WTC11 (cell line): ENCODE measurements at regions not wholly inside any gene's neighbourhood (a gene's known extent, or its start where the extent isn't known, plus 50 kb on each side); places are given as distances from the start of the nearest gene placed in this dataset.
A peak's percentile ranks its signal among the peaks of the same experiment; 100 is the strongest.

Source experiments
- ATAC-seq: fragments of 200-7000 bp; cut with Tn5 transposase; 2 replicates; pipeline ENCODE4 v1.10.0; 2021; ENCODE audit warnings: mild to moderate bottlenecking, moderate library complexity
- CTCF ChIA-PET: fragments of 300-600 bp; sonication (Branson Sonifier 250); formaldehyde crosslinking; loops from one replicate; lab custom pipeline; 2021; ENCODE audit warnings: antibody characterized with exemption; lab: Charles Lee
- POLR2A ChIA-PET: fragments of 350-600 bp; sonication (Branson Sonifier 250); formaldehyde crosslinking; loops from one replicate; lab custom pipeline; 2021; ENCODE audit warnings: antibody characterized with exemption; lab: Charles Lee
- DNase-seq: peaks from one replicate; pipeline ENCODE4 v3.0.0; 2021; ENCODE audit warnings: low spot score
- H3K27ac Mint-ChIP-seq: 2 replicates; pipeline ENCODE4 v1.8.0; 2021; ENCODE audit warnings: mixed read lengths
- H3K27me3 Mint-ChIP-seq: 2 replicates; pipeline ENCODE4 v1.8.0; 2021; ENCODE audit warnings: low read depth, mild to moderate bottlenecking, moderate library complexity, mixed read lengths
- H3K36me3 Mint-ChIP-seq: 2 replicates; pipeline ENCODE4 v1.8.0; 2021; ENCODE audit warnings: mixed read lengths
- H3K4me1 Mint-ChIP-seq: 2 replicates; pipeline ENCODE4 v1.8.0; 2022; ENCODE audit warnings: mixed read lengths
- H3K4me3 Mint-ChIP-seq: 2 replicates; pipeline ENCODE4 v1.8.0; 2021; ENCODE audit warnings: mild to moderate bottlenecking, moderate library complexity, mixed read lengths
- H3K9me3 Mint-ChIP-seq: 2 replicates; pipeline ENCODE4 v1.8.0; 2021; ENCODE audit warnings: mixed read lengths
- ATF2 ChIP-seq: sonication (generic); formaldehyde crosslinking; IDR thresholded peaks from 2 replicates; pipeline ENCODE4 v1.8.1; 2022; ENCODE audit warnings: low read depth, missing genetic modification reagents, borderline replicate concordance
- CTCF ChIP-seq: fragments of 200-600 bp; IDR thresholded peaks from 2 replicates; pipeline ENCODE4 v1.8.0; 2022; ENCODE audit warnings: antibody characterized with exemption
- EMX1 ChIP-seq: fragments of 250-450 bp; sonication (Bioruptor Pico); IDR thresholded peaks from 2 replicates; pipeline ENCODE4 v1.8.0; 2021; ENCODE audit warnings: mild to moderate bottlenecking
- ESRRA ChIP-seq: sonication (generic); formaldehyde crosslinking; IDR thresholded peaks from 2 replicates; pipeline ENCODE4 v1.8.1; 2022; ENCODE audit warnings: mild to moderate bottlenecking, missing genetic modification reagents, borderline replicate concordance
- FOXP1 ChIP-seq: sonication (generic); formaldehyde crosslinking; IDR thresholded peaks from 2 replicates; pipeline ENCODE4 v1.8.0; 2022; ENCODE audit warnings: missing genetic modification reagents, mild to moderate bottlenecking, moderate library complexity, borderline replicate concordance
- HMGXB4 ChIP-seq: sonication (generic); formaldehyde crosslinking; IDR thresholded peaks from 2 replicates; pipeline ENCODE4 v1.8.1; 2023; ENCODE audit warnings: mild to moderate bottlenecking, moderate library complexity, missing genetic modification reagents
- IRF1 ChIP-seq: sonication (generic); formaldehyde crosslinking; IDR thresholded peaks from 2 replicates; pipeline ENCODE4 v1.8.0; 2023; ENCODE audit warnings: missing genetic modification reagents
- IRF2 ChIP-seq: sonication (generic); formaldehyde crosslinking; IDR thresholded peaks from 2 replicates; pipeline ENCODE4 v1.8.0; 2022; ENCODE audit warnings: low read depth, missing genetic modification reagents, borderline replicate concordance
- MYBL2 ChIP-seq: sonication (generic); formaldehyde crosslinking; IDR thresholded peaks from 2 replicates; pipeline ENCODE4 v1.8.1; 2023; ENCODE audit warnings: mild to moderate bottlenecking, moderate library complexity, missing genetic modification reagents
- NFATC4 ChIP-seq: fragments of 250-450 bp; sonication (Bioruptor Pico); IDR thresholded peaks from 2 replicates; pipeline ENCODE4 v1.9.0; 2021; ENCODE audit warnings: mild to moderate bottlenecking
- NFE2L1 ChIP-seq: sonication (generic); formaldehyde crosslinking; IDR thresholded peaks from 2 replicates; pipeline ENCODE4 v1.8.1; 2023; ENCODE audit warnings: missing genetic modification reagents
- NFYB ChIP-seq: sonication (generic); formaldehyde crosslinking; conservative IDR thresholded peaks from 2 replicates; pipeline ENCODE4 v1.8.0; 2022; ENCODE audit warnings: low read depth, missing genetic modification reagents
- PREB ChIP-seq: sonication (generic); formaldehyde crosslinking; IDR thresholded peaks from 2 replicates; pipeline ENCODE4 v1.8.1; 2022; ENCODE audit warnings: mild to moderate bottlenecking, missing genetic modification reagents, moderate library complexity, borderline replicate concordance
- RELA ChIP-seq: sonication (generic); formaldehyde crosslinking; IDR thresholded peaks from 2 replicates; pipeline ENCODE4 v1.8.1; 2022; ENCODE audit warnings: missing genetic modification reagents, mild to moderate bottlenecking, borderline replicate concordance
- SMAD3 ChIP-seq: sonication (generic); formaldehyde crosslinking; IDR thresholded peaks from 2 replicates; pipeline ENCODE4 v1.8.0; 2022; ENCODE audit warnings: missing genetic modification reagents, mild to moderate bottlenecking, borderline replicate concordance
- SMAD4 ChIP-seq: sonication (generic); formaldehyde crosslinking; IDR thresholded peaks from 2 replicates; pipeline ENCODE4 v1.8.0; 2022; ENCODE audit warnings: mild to moderate bottlenecking, missing genetic modification reagents
- ZNF138 ChIP-seq: sonication (generic); formaldehyde crosslinking; conservative IDR thresholded peaks from 2 replicates; pipeline ENCODE4 v1.8.1; 2022; ENCODE audit warnings: mild to moderate bottlenecking, moderate library complexity, missing genetic modification reagents
- ZNF317 ChIP-seq: sonication (generic); formaldehyde crosslinking; IDR thresholded peaks from 2 replicates; pipeline ENCODE4 v1.8.1; 2023; ENCODE audit warnings: low read depth, mild to moderate bottlenecking, moderate library complexity, missing genetic modification reagents, borderline replicate concordance
- ZNF396 ChIP-seq: fragments of 250-450 bp; sonication (Bioruptor Pico); IDR thresholded peaks from 2 replicates; pipeline ENCODE4 v1.8.0; 2021; ENCODE audit warnings: mild to moderate bottlenecking, moderate library complexity, borderline replicate concordance
- ZNF416 ChIP-seq: fragments of 250-450 bp; sonication (Bioruptor Pico); IDR thresholded peaks from 2 replicates; pipeline ENCODE4 v1.9.0; 2021; ENCODE audit warnings: mild to moderate bottlenecking, inconsistent platforms
- ZNF425 ChIP-seq: fragments of 250-450 bp; sonication (Bioruptor Pico); conservative IDR thresholded peaks from 2 replicates; pipeline ENCODE4 v1.9.0; 2021; ENCODE audit warnings: mild to moderate bottlenecking
- ZNF512 ChIP-seq: sonication (generic); formaldehyde crosslinking; IDR thresholded peaks from 2 replicates; pipeline ENCODE4 v1.8.1; 2022; ENCODE audit warnings: missing genetic modification reagents, borderline replicate concordance
- ZSCAN18 ChIP-seq: fragments of 250-450 bp; sonication (Bioruptor Pico); IDR thresholded peaks from 2 replicates; pipeline ENCODE4 v2.1.2; 2022; ENCODE audit warnings: mild to moderate bottlenecking, moderate library complexity

- no peaks in the 10 kb centered on the region for H3K9me3 Mint-ChIP-seq
- no peak for DNase-seq
- peaks cover 9% of the 10 kb centered on the region for H3K4me1 Mint-ChIP-seq
- no peaks in the 10 kb centered on the region for H3K27me3 Mint-ChIP-seq
- H3K27ac Mint-ChIP-seq = peak overlapping the region; percentile 0; the same call in 1 of the 2 replicates
- CTCF ChIA-PET = interaction anchor here (1.0 kb wide), 2 partner anchors 38 to 143 kb away, joined by 3 to 4 read pairs; no protein-coding TSS in a partner anchor
- POLR2A ChIA-PET = no interaction called here
- peak; percentile 92 for ATAC-seq
- H3K4me3 Mint-ChIP-seq = no peak overlapping the region
- H3K36me3 Mint-ChIP-seq = no peaks in the 10 kb centered on the region
- TF ChIP-seq HMGXB4 = no peak
- TF ChIP-seq NFYB (CRISPR knock-in tag) = no peak
- no peak for TF ChIP-seq NFATC4 (CRISPR knock-in tag)
- no peak for TF ChIP-seq MYBL2 (CRISPR knock-in tag)
- TF ChIP-seq ZNF416 (CRISPR knock-in tag) = no peak
- TF ChIP-seq PREB (CRISPR knock-in tag) = no peak
- TF ChIP-seq ESRRA (CRISPR knock-in tag) = no peak
- TF ChIP-seq SMAD3 = no peak
- TF ChIP-seq ZNF138 (CRISPR knock-in tag) = no peak
- TF ChIP-seq IRF1 (CRISPR knock-in tag) = no peak
- TF ChIP-seq EMX1 (CRISPR knock-in tag) = no peak
- TF ChIP-seq IRF2 (CRISPR knock-in tag) = no peak
- no peak for TF ChIP-seq FOXP1 (CRISPR knock-in tag)
- TF ChIP-seq RELA (CRISPR knock-in tag) = no peak
- TF ChIP-seq ATF2 (CRISPR knock-in tag) = no peak
- TF ChIP-seq ZSCAN18 (CRISPR knock-in tag) = no peak
- TF ChIP-seq ZNF425 (CRISPR knock-in tag) = no peak
Observed at GRCh38 chr2:40592218-40592617, 140.3 kb upstream of the SLC8A1 start.

- DNase-seq = no peak
- no peaks in the 10 kb centered on the region for H3K27me3 Mint-ChIP-seq
- ChIA-PET POLR2A (no interaction called here), CTCF (no interaction called here)
- H3K27ac Mint-ChIP-seq = no peak overlapping the region
- H3K9me3 Mint-ChIP-seq = no peaks in the 10 kb centered on the region; the same call in 1 of the 2 replicates
- no peak for ATAC-seq
- H3K4me1 Mint-ChIP-seq = peaks cover 3% of the 10 kb centered on the region
- no peaks in the 10 kb centered on the region for H3K36me3 Mint-ChIP-seq
- TF ChIP-seq SMAD4 (no peak), CTCF (no peak), ZNF512 (CRISPR knock-in tag) (no peak), ZNF317 (CRISPR knock-in tag) (no peak), NFE2L1 (CRISPR knock-in tag) (no peak), ZNF396 (CRISPR knock-in tag) (no peak), IRF1 (CRISPR knock-in tag) (no peak)
- H3K4me3 Mint-ChIP-seq = no peak overlapping the region
Observed at GRCh38 chr2:40606862-40607261, 155.0 kb upstream of the SLC8A1 start.
